ENCODE measurements at regions not wholly inside any gene's neighbourhood (a gene's known extent, or its start where the extent isn't known, plus 50 kb on each side); places are given as distances from the start of the nearest gene placed in this dataset.

GRCh38 chr1:98278055-98278454 is 357.2 kb upstream of the DPYD start:
- TF ChIP-seq CTCF (IDR thresholded peaks at IDR 0.05; ENCODE audit: insufficient read depth, missing control alignments) = no peak
- FAIRE-seq = no peak
- DNase-seq (ENCODE audit: insufficient read length, low spot score) = no peak

- no peak for TF ChIP-seq CTCF (IDR thresholded peaks at IDR 0.05; ENCODE audit: insufficient read depth, missing control alignments)
- DNase-seq (ENCODE audit: insufficient read length, low spot score) (no peak), FAIRE-seq (no peak)
These were observed 356.3 kb upstream of the DPYD start for GRCh38 chr1:98277118-98277517.

- DNase-seq (ENCODE audit: insufficient read length, low spot score) (no peak), FAIRE-seq (peak; percentile 63)
- TF ChIP-seq CTCF (IDR thresholded peaks at IDR 0.05; ENCODE audit: insufficient read depth, missing control alignments) = no peak
These were observed 355.7 kb upstream of the DPYD start for GRCh38 chr1:98276514-98276913.

- no peak for TF ChIP-seq CTCF (IDR thresholded peaks at IDR 0.05; ENCODE audit: insufficient read depth, missing control alignments)
- FAIRE-seq = no peak
These were observed 347.5 kb upstream of the DPYD start for GRCh38 chr1:98268316-98268715.

GRCh38 chr1:98267423-98267822 is 346.6 kb upstream of the DPYD start:
- TF ChIP-seq CTCF (IDR thresholded peaks at IDR 0.05; ENCODE audit: insufficient read depth, missing control alignments) = no peak
- DNase-seq (ENCODE audit: insufficient read length, low spot score) (no peak), FAIRE-seq (no peak)

More at GRCh38 chr1:98268316-98268715, 347.5 kb upstream of the DPYD start:
- no peak for DNase-seq (ENCODE audit: insufficient read length, low spot score)

- FAIRE-seq (no peak), DNase-seq (ENCODE audit: insufficient read length, low spot score) (no peak)
- TF ChIP-seq CTCF (IDR thresholded peaks at IDR 0.05; ENCODE audit: insufficient read depth, missing control alignments) = no peak
These were observed 343.9 kb upstream of the DPYD start for GRCh38 chr1:98264727-98265126.

GRCh38 chr1:98260839-98261238 is 340.0 kb upstream of the DPYD start:
- TF ChIP-seq CTCF (IDR thresholded peaks at IDR 0.05; ENCODE audit: insufficient read depth, missing control alignments) = no peak
- FAIRE-seq (no peak), DNase-seq (ENCODE audit: insufficient read length, low spot score) (no peak)
